ENCODE measurements at regions not wholly inside any gene's neighbourhood (a gene's known extent, or its start where the extent isn't known, plus 50 kb on each side); places are given as distances from the start of the nearest gene placed in this dataset.

DNA sequence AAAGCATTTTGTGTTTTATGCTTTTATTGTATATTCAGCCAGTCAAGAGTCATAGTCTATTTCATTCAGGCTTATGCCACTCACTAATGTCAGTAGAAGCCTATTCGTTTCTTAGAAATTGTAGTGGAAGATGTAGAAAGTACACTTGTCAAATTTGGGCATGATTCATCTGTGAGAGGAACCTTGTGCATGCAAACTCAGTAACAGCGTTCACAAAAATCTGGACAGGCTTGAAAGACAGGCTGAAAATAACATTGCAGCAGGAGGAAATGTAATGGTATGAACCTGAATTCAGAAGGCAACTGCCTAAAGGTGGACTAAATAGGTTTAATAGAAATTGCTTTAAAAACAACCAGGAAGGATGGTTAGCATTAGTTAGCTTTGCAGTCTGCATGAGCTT lies 213.5 kb downstream of the CMPK2 start:
- Histone ChIP-seq H3K27ac (no peak overlapping the region), H3K27me3 (no peaks in the 10 kb centered on the region), H3K4me3 (no peak overlapping the region), H3K4me1 (no peaks in the 10 kb centered on the region), H3K36me3 (no peaks in the 10 kb centered on the region), H3K9me3 (no peaks in the 10 kb centered on the region), H4K20me1 (no peaks in the 10 kb centered on the region), H3K9ac (no peak overlapping the region), H3K4me2 (no peak overlapping the region)
- no peak for TF ChIP-seq Cebpa-rat (IDR thresholded peaks at IDR 0.05)

DNA sequence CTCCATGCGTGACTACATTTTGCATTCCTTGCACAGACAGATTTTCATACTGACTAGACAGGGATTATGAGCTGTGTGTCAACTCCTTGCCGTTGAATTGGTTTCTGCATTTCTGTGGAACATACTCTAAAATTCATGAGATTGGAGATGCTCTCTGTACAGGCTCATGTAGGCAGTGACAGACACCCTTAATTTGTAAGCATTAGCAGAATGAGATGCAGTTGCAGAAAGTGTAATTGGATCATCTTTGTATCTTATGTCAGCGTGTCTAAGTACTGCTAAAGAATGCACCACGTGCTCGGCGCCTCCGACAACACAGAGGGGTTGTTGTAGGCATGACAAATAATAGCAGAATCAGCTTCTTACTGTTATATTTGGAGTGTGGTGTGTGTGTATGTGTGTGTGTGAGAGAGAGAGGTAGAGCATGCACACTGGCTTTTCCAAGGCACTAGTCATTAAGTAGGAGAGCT lies 212.4 kb downstream of the CMPK2 start:
- no peaks in the 10 kb centered on the region for H3K27me3 ChIP-seq
- no peak for TF ChIP-seq Cebpa-rat (IDR thresholded peaks at IDR 0.05)
- no peaks in the 10 kb centered on the region for H3K4me1 ChIP-seq
- H3K4me2 ChIP-seq: no peak overlapping the region
- H3K9ac ChIP-seq: no peak overlapping the region
- H3K36me3 ChIP-seq: no peaks in the 10 kb centered on the region
- no peaks in the 10 kb centered on the region for H3K9me3 ChIP-seq
- H3K27ac ChIP-seq: no peak overlapping the region
- no peaks in the 10 kb centered on the region for H4K20me1 ChIP-seq
- H3K4me3 ChIP-seq: no peak overlapping the region

DNA sequence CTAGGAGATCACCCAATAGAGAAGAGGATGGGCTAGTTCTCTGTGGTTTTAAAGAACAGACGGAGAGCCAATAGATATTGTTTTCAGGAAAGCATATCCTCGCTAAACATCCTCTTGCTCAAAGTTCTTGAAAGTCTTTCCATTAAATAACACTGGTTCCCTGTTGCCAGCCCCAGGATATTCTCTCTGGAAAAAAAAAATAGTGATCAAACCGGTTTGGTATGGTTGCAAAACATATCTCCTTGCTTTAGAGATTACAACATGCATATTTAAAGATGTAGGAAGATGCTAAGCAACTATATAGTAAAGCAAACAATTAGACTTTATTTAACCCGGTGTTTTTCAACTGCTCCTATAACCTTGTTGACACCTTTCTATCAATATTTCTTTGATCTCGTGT lies 211.4 kb downstream of the CMPK2 start:
- H3K36me3 ChIP-seq: no peaks in the 10 kb centered on the region
- no peak overlapping the region for H3K27ac ChIP-seq
- no peak for TF ChIP-seq Cebpa-rat (IDR thresholded peaks at IDR 0.05)

DNA sequence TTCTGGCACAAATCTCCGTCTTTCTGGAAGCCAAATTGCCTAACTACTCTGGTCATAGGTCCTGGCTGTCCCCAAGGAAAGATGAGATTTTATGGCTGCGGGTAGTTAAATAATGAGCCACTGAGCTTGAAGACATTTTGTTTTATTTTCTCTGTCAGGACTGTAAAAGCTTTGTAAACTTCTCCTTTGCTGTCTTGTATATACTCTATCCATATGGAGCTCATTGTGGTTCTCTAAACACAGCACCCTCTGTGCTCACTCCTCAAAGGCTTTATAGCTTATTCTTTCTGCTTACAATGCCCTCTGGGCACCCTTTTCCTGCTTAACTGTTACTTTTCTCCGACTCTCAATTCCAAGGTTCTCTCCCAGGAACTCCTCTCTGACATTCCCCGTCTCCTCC lies 209.1 kb downstream of the CMPK2 start:
- Histone ChIP-seq H3K9ac (no peak overlapping the region), H3K4me2 (no peak overlapping the region), H3K27ac (no peak overlapping the region), H3K4me3 (no peak overlapping the region), H3K4me1 (no peaks in the 10 kb centered on the region), H3K9me3 (no peaks in the 10 kb centered on the region), H3K27me3 (no peaks in the 10 kb centered on the region), H4K20me1 (no peaks in the 10 kb centered on the region), H3K36me3 (no peaks in the 10 kb centered on the region)
- no peak for TF ChIP-seq Cebpa-rat (IDR thresholded peaks at IDR 0.05)

More for the DNA sequence above, 211.4 kb downstream of the CMPK2 start:
- no peaks in the 10 kb centered on the region for H4K20me1 ChIP-seq
- H3K4me1 ChIP-seq: no peaks in the 10 kb centered on the region
- H3K4me3 ChIP-seq: no peak overlapping the region
- no peaks in the 10 kb centered on the region for H3K9me3 ChIP-seq
- no peak overlapping the region for H3K4me2 ChIP-seq
- no peaks in the 10 kb centered on the region for H3K27me3 ChIP-seq
- H3K9ac ChIP-seq: no peak overlapping the region

DNA sequence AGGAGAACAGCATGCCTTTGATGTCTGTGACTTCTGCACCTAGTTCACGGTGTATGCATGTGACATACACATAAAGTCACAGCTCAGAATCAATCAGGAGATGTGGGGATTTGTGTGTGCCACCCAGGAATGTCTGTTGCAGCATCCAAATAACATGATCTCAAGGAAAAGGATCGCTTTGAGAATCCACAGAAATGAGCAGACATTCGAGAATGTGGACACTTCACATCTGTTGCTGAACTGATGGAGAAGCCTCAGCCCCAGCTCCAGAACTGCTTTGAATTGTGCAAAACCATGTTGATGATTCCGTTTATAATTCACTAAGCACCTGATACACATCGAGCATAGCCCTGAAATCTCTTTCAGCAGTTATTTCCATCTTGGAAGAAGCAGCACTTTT lies 208.6 kb downstream of the CMPK2 start:
- Histone ChIP-seq H3K9me3 (no peaks in the 10 kb centered on the region), H3K9ac (no peak overlapping the region), H3K27ac (no peak overlapping the region), H3K36me3 (no peaks in the 10 kb centered on the region), H3K27me3 (no peaks in the 10 kb centered on the region), H3K4me2 (no peak overlapping the region), H3K4me3 (no peak overlapping the region), H3K4me1 (no peaks in the 10 kb centered on the region), H4K20me1 (no peaks in the 10 kb centered on the region)
- no peak for TF ChIP-seq Cebpa-rat (IDR thresholded peaks at IDR 0.05)

DNA sequence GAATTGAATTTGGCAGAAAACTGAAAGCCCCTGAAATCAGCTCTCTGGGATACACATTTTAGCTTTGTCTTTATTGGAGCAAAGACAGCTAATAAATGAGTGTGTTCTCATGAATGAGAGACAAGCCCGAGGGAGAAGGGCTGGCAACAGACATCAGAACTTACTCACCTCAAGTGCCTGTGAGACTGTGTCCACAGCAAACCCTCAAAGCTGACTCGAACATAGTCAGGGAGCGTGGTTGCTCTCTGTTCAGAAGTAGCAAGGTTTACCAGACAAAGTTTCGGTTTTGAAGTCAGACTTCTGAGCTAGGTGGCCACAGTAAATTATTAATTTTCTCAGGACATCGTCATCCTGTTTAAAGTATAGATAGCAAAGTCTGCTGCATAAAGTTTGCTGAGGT lies 207.9 kb downstream of the CMPK2 start:
- Histone ChIP-seq H3K27ac (no peak overlapping the region), H3K9me3 (no peaks in the 10 kb centered on the region), H4K20me1 (no peaks in the 10 kb centered on the region), H3K4me3 (no peak overlapping the region), H3K36me3 (no peaks in the 10 kb centered on the region), H3K4me2 (no peak overlapping the region), H3K27me3 (no peaks in the 10 kb centered on the region), H3K4me1 (no peaks in the 10 kb centered on the region), H3K9ac (no peak overlapping the region)
- no peak for TF ChIP-seq Cebpa-rat (IDR thresholded peaks at IDR 0.05)

DNA sequence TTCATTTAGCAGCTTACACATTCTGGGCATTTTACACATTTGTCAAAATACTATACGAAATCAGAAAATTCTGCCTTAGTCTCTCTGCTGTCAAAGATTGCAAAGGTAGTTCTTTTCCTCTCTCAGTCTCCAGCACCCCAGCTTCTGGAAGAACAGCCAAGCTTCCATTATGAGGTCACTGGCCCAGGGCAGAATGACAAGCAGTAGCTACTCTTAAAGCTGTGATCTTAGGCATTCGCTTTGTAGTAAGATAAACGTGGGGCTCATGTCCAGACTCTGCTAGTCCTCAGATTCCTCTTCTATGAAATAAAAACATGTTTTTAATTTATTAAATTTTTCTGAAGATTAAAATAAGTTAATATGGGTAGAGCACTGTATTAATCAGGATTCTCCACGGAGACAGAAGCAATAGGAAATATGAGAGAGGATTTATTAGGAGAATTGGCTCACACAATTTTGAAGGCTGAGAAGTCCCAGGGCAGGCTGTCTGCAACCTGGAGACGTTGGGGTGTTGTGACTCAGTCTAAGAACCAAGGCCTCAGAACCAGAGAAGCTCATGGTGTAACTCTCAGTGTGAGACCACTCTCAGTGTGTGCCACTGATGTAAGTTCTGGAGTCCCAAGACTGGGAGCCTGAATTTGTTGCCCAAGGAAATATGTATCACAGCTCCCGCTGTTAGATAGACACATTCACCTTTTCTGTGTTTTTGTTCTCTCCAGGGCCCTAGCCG lies 201.2 kb downstream of the CMPK2 start:
- Histone ChIP-seq H3K4me3 (no peak overlapping the region), H3K4me2 (no peak overlapping the region), H3K27ac (no peak overlapping the region), H3K4me1 (no peaks in the 10 kb centered on the region), H3K9me3 (no peaks in the 10 kb centered on the region), H4K20me1 (no peaks in the 10 kb centered on the region), H3K9ac (no peak overlapping the region), H3K27me3 (no peaks in the 10 kb centered on the region), H3K36me3 (no peaks in the 10 kb centered on the region)
- no peak for TF ChIP-seq Cebpa-rat (IDR thresholded peaks at IDR 0.05)

DNA sequence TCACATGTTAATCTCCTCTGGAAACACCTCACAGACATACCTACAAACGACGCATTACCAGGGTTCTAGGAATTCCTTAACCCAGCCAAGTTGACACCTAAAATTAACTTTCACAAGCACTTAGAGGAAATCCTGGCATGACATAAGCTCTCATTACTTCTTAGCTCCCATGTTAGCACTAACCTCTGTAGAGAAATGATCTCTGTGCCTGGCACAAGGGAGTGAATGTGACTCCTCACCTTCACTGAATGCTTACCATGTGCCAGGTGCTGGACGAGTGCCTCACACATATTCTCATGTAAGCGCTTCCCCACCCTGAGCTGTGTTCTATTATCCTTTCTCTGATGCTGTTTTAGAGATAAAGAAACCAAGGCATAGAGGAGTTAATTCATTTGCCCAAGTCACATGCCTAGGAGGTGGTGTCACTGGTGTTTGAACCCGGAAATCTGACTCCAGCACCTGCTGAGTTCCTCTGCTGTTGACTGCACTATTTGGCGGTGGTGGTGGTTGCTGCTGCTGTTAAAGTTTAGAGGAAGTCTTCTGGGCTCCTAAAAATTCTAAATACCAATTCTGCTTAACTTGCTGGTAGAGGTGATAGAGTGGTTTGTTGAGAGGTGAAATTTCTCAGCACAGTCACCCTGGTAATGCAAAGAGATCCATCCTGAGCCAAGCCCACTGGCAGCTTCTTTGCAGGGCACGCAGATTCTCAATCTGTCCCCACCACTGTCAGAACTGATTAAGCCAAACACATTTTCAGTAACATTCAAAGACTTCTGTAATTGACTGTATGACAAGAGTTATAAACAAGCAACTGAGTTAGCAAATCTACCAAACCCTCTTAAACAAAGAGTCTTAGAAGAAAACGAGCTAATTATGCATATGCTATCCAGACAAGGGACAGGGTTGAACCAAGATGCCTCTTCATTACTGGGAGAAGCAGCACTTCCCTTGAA lies 200.3 kb downstream of the CMPK2 start:
- H3K4me1 ChIP-seq: no peaks in the 10 kb centered on the region
- no peaks in the 10 kb centered on the region for H4K20me1 ChIP-seq
- H3K36me3 ChIP-seq: no peaks in the 10 kb centered on the region
- H3K9me3 ChIP-seq: no peaks in the 10 kb centered on the region
- no peak overlapping the region for H3K4me3 ChIP-seq
- no peak overlapping the region for H3K27ac ChIP-seq
- no peak overlapping the region for H3K9ac ChIP-seq
- H3K27me3 ChIP-seq: no peaks in the 10 kb centered on the region
- no peak for TF ChIP-seq Cebpa-rat (IDR thresholded peaks at IDR 0.05)
- no peak overlapping the region for H3K4me2 ChIP-seq

DNA sequence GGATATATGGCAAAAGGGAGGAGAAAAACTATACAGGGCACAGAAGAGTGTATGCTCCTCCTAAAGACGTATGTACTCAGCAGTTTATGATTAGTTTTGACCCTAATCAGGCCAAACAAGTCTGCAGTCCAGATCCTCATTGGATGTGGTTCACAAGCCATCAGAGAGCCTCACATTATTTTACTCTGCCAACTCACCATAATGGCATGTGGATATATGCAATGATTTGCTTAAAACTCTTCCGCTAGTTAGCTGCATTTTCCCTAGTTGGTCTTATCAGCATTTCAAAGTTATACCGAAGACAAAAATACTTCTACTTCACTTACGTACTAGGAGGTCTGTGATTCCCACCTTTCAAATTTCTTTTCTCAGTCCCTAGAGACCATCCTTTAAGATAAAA lies 198.4 kb downstream of the CMPK2 start:
- Histone ChIP-seq H3K36me3 (no peaks in the 10 kb centered on the region), H4K20me1 (no peaks in the 10 kb centered on the region), H3K9ac (no peak overlapping the region), H3K9me3 (no peaks in the 10 kb centered on the region), H3K4me2 (no peak overlapping the region), H3K27me3 (no peaks in the 10 kb centered on the region), H3K27ac (no peak overlapping the region), H3K4me3 (no peak overlapping the region), H3K4me1 (no peaks in the 10 kb centered on the region)
- TF ChIP-seq Cebpa-rat (IDR thresholded peaks at IDR 0.05): no peak

DNA sequence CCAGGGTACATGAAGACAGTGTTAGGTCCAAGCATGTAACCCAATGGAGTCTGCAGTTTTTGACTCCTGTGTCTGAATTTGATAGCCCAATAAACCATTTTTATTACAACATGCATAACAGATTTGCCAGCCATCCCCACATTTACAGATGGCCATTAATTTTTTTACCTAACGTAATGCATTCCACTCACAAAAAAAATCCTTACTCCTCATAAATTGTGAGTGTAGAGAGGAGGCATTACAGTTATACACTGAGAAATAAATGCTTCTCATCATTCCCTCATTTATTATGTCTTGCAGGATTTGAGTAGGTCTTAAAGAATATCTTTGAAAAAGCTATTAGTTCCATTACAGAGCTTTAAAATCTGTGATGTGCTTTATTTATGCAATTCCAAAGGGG lies 193.8 kb downstream of the CMPK2 start:
- Histone ChIP-seq H3K9me3 (no peaks in the 10 kb centered on the region), H3K36me3 (no peaks in the 10 kb centered on the region), H3K27me3 (no peaks in the 10 kb centered on the region), H3K9ac (no peak overlapping the region), H3K4me3 (no peak overlapping the region), H3K4me1 (no peaks in the 10 kb centered on the region), H3K4me2 (no peak overlapping the region), H4K20me1 (no peaks in the 10 kb centered on the region), H3K27ac (no peak overlapping the region)
- TF ChIP-seq Cebpa-rat (IDR thresholded peaks at IDR 0.05): no peak

Measured in BLaER1 (cell line).